NOMO-1 (cell line): ENCODE measurements at regions not wholly inside any gene's neighbourhood (a gene's known extent, or its start where the extent isn't known, plus 50 kb on each side); places are given as distances from the start of the nearest gene placed in this dataset.

ENCODE experiments used
- DNase-seq, 2 experiments: peaks; one replicate each; lab custom pipeline; 2025; ENCODE audit not compliant: unreplicated experiment in 2 of 2; lab: John Stamatoyannopoulos, UW

DNA sequence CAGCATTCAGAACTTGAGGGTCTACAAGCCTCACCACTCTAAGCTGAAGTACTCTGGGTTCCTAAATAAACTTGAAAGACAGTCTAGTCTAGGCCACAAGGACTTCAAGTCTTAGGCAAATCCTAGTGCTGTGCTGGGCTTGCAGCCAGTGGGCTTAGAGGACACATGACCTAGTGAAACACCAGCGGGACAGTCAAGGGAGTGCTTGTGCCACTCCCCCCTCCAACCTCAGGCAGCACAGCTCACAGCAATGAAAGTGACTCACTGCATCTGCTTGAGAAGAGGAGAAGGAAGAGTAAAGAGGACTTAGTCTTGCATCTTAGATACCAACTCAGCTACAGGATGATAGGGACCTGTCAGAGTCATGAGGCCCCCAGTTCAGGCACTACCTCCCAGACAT, 438.1 kb downstream of the IPO8 start:
- DNase-seq: no peak

DNA sequence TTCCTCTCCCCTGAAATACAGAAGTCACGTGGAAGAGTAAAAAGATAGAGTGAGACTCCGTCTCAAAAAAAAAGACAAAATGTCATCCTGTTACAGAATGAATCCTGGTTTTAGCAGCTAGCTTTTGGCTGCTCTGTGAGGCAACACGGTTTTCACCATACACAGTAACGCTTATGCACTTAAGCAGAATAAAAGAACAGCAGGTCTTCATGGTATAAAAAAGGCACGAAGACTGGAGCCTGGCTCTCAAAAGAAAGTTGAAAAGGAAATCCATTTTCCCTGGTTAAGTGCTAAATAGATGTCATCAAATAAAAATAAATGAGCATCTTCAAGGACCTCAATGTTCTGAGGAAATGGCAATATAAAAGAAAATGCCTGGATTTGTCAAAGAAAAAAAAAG, 444.1 kb downstream of the IPO8 start:
- no peak for DNase-seq

DNA sequence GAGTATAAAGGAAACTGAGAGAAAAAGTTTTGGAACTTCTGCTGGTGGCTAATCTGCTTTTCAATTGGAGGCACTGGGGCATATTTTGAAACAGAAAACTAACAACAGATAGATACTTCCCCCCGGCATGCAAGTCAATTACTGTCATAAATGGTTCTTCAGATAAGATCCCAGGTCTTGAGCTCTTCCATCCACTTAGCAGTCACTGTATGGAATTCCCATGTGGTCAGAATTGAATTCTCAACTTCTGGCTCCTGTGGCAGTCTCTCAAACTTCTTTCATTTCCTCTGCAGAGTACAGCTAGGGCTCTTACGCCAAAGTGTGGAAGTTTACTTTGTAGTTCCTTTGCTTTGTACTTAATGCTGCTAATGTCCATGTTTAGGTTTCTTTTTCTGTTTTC, 452.2 kb downstream of the IPO8 start:
- no peak for DNase-seq

DNA sequence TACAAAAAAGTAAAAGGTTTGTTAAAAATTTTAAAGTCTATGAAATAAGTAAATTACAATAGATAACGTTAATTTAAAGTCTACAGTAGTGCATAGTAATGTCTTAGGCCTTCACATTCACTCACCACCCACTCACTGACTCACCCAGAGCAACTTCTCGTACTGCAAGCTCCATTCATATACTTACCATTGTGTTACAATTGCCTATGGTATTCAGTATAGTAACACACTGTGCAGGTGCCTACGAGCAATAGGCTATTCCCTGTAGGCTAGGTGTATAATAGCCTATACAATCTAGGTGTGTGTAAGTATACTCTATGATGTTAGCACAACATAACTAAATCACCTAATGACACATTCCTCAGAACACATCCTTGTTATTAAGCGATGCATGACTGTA, 435.3 kb upstream of the TMTC1 start:
- no peak for DNase-seq

DNA sequence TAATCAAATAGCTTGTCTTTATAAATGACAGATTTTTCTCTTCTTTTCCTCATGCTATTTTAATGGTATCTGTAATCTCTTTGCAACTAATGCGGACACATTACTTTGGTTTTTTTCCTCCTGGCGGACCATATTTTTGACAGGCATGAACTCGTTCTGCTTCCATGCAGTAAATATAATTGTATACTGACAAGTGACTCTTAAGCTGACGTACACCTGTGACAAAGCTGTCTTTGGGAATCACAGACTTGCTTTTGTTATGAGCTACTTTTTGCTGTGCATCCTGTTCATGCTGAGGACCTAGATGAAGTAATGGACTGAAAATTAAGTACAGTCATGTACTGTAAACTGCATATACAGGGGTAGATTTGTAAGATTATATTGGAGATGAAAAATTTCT, 434.3 kb upstream of the TMTC1 start:
- DNase-seq: no peak

DNA sequence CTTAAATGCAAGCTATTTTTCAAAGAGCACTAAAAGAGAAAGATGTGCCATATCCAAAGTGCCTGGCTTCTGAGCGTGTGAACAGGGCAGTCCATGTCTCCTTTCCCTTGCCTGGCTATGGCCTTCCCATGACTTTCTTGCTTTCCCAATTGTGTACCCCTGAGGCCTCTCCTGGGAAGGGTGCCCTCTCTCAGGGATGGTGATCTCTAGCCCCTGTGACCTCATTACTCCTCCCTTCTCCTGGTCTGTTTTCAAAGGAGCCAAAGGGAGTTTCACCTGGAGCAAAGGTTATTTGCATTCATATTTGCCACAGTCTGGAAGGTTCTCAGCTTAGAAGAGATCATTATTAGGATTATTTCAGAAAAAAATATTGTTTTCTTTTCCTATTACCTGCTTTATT, 429.4 kb upstream of the TMTC1 start:
- no peak for DNase-seq

DNA sequence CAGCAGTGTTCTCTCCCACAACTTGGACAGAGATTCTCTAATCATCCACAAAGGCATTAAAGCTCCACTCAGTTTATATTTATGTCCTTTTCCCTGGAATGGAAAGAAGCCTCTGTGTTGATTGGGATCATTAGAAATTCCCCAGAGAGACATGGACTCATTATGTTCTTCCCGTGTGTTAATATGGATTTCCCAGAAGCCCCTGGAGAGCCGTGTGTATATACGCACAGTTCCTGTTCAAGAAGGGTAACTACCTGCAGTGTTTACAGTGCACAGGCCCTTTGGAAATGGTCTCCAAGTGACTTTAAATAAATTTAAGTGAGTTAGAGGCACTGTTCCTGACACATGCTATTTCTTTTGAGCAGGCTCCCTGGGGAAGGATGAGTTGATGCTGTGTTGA, 428.0 kb upstream of the TMTC1 start:
- DNase-seq: no peak

DNA sequence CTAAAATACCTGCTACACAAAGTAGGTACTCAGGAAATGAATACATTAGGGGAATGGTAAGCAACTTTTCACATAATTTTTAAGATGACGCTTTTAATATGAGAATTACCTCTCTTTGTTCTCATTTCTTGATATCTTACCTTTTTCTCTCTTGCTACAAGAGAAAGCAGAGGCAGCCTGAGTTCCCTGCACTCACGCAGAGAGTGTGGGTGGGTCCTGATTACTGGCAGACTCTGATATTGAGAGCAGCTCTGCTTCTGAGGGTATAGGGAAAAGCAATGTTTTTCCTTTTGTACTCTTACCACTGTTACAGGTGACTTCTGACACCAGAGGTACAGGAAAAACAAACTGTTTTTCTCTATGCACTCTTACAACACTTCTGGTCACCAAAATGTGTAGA, 420.2 kb upstream of the TMTC1 start:
- DNase-seq: no peak

DNA sequence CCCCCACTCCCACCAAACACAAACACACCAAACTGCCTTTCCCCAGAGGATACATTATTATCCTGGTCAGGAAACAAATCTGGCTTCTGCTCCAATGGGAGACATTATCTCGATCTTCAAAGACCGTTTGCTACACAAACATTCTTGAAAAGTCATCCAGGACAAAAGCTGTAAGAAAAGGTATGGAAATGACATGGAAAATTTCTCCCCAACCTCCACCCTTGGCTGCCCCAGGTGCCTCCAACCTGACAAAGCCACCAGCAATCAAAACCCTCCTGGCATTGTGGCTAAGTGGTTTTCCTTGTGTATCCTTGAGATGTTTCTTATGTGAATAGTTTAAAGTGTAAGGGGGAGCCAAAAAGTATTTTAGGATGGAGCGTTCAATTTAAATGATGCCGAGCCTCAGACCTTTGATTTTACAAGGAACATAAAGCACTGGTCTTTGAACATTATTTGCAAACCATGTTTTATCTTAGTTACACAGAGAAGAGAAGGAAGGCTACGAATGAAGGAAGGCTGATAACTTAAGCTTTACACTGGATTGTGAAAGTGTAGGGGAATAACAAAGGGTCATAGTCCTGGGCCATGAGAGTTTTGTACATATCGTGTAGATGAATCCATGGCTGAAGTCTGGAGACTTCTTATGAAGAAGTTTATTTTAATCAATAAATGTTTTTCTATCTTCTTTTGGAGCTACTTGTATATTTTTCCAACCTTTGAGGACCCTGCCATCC, 418.9 kb upstream of the TMTC1 start:
- DNase-seq: no peak

DNA sequence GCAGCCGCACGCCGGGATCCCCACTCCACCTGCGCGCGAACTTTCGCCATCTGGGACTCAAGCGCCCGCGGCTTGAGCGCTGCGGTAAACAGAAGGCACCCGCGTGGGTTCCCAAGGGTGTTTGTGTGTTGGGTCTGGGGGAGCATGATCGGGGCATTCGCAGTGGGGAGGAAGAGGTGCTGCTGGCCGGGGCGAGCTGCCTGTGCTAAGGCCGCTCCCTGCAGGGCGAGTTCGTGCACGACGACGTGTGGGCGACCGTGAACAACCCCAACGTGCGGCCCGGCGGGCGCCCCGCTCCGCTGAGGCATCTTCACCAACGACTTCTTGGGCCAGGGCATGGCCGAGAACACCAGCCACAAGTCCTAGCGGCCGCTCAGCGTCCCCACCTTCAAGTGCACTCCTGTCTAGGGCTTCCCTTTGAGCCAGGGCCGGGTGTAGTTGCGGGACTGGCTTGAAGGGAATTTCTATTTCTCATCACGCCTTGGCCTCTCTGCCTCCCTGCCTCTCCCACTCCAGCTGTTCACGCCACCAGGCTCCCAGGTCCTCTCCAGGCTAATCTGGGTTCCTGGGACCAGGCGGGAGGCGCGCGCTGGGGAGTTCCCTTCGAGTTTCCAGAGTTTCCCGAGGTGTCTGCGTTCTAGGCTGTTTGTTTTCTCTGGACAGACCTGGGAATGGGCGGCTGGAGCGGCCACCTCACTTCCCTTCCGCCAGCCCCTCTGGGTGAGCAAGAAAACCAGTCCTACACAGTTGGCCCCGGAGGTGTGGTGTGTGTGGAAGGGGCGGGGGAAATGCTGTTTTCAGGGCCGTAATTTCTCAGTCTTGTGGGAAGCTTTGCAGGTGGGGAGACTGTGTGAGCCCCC, 417.8 kb upstream of the TMTC1 start:
- no peak for DNase-seq

DNA sequence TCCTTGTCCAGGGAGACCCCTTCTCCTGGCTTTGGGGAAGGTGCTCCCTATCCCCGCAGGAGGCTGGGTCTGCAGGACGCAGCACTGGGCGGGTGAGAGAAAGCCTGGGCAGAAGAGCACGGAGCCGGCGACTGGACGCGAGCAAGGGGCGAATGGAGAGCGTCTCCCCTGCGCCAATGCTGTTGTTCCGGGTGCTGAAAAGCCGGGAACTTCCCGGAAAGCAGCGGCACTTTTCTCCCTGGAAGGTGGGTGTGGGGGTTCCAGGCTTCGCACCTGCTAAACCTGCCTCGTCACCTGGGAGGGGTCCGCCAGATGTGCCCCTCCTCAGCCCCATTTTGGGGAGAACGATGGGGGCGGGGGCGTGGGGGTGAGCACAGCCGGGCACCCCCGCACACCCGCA, 417.1 kb upstream of the TMTC1 start:
- DNase-seq: no peak

DNA sequence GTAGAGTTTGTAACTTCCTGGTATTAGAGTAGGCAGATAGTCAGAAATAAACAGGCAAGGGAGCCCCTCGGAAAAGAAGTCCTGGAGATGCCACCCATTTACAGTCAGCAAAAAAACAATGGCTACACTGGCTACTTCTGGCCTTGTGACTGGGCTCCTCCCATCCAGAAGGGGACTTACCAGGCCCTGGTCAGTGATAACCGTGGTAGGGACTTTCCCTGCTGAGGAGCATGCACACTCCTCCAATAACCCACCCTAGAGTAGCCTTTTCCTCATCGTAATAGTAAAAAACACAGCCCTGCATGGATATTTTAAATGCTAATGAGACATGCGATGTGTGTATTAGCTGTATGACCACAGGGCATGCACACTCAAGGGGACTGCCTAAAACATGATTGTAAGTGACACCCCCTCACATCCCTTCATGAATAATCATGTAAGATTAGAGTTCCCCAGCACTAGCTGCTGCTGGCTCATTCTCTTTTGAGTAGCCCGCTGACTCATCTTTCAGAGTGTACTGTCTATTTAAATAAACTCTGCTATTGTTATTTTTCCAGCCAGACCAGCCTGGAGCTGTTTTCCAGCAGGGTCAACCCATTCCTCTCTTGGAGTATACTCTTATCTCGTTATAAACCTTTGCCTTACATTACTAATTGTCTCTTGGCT, 413.8 kb upstream of the TMTC1 start:
- DNase-seq: no peak

DNA sequence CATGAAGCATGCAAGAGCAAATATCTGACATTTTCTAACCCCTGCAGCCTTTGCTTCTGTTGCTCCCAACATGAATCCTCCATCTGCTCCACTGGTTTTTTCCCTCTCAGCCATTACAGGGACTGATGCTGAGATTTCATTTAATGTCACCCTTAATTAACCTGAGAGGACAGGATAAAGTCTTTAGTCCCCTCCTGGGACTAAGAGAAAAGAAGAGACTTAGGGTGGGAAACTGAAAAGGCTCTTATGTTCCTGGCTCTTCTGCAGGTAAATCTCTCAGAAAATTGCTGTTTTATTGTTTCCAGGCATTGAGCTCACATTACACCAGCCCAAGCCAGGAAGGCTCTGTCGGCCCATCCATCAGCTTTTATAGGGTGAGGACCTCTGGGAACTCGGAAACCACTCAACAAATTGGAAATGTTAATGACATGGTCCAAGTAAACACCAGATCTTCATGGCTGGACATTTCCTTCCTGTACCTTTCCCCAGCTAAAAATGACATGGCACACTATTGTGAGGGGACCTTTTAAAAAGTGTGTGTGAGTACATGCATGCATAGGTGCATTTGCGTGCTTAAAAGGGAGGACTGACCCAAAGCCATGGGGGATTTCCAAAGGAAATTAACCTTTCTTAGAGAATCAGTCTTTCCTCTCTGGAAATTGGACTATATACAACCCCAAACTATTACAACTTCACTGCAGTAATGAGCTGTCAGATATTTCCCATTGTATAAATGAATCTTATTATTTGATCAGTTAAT, 408.1 kb upstream of the TMTC1 start:
- no peak for DNase-seq

DNA sequence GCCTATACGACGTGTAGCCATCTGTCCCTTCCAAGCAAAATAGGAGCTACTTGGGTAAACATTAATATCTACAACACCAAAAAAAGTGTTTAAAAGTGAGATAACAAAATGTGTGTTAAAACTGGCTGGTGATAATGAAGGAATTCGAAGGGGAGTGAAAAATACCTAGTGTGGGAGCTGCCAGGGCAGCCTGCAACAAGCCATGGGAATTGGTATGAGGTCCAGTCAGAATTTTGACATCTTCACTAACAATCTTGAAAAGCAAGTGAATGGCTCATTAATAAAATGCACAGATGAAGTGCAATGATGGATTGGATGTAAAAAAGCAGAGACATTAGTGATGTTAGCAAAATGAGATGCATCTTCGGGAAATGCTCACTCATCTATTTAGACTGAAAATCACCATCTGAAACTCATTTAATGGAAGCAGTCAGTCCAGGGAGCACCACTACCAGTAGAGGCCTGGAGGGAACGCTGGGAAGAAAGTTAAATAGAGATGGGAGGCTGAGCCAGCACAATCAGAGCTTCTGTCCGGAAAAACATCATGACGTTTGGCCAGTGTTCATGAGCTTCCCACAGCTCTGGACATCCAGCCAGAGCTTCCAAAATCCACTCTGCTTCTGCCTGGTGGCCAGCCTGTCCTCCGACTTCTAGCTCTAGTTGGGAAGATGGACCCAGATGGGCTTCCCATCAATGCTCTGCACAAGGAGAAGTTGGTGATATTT, 405.0 kb upstream of the TMTC1 start:
- DNase-seq: no peak

DNA sequence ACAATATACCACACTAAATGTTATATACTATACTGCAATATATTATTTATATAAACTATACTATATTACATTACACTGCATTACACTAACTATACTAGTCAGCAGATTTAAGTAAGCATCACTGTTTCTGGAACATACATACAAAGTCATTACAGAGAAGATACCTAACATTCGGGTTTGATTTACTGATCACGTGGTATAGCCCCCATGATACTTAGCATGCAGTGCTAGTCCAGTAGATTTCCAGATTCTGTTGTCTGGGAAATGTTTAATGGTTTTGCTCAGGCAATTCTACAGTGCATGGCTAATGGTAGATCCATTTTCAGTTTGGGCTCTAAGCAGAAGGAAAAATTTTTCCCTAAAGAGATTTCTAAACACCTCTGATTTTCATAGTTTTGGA, 403.7 kb upstream of the TMTC1 start:
- DNase-seq: no peak

DNA sequence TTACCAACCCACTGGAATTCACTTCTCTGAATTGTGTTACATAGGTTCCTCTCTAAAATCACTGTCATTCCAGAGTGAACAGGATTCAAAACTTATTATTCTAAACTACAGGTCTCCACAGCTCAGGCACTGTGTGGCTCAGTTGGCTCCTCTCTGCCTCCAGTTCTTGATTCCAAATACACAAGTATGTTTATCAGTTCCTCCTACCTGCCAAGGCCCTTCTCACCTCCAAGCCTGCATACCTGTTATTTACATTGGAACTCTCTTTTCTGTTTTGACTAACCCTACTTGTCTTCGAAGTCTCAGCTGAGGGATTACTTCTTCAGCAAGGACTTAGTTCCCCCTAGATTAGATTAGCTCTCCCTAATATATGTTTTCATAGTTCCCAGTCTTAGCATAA, 397.6 kb upstream of the TMTC1 start:
- DNase-seq: no peak

DNA sequence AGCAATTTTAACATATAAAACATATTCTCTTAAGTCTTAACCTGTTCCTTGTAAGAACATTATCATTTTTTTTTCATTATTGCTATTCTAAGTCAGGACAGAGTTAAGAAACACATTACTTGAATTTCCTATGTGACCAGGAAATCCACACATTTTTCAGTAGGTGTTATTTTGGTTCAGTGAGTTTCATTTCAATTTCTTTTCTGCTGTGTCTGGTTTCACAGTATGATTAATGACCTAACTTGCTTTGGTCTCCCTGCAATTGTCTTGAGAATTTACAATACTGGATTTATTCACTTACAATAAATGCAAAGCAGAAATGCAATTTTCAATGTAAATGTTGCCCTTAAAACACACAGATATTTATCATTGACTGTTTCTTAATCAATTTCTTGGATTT, 396.9 kb upstream of the TMTC1 start:
- no peak for DNase-seq

DNA sequence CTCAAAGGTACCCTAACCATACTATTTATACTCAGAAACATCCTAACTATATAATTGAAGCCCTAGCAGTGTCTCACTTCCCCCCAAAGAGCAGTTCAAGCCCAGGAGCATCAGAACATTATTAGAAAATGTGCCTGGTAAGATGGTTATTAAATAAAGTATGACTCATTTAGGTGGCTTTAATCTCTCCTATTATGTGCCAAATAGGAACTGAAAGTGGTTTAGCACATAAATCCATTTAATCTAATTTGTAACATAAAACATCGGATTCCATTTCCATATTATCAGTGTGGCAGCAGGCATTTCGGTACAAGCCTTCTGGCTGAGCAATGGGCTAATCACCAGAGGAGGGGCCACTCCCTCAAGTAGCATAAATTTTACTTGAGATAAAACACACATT, 395.2 kb upstream of the TMTC1 start:
- no peak for DNase-seq

DNA sequence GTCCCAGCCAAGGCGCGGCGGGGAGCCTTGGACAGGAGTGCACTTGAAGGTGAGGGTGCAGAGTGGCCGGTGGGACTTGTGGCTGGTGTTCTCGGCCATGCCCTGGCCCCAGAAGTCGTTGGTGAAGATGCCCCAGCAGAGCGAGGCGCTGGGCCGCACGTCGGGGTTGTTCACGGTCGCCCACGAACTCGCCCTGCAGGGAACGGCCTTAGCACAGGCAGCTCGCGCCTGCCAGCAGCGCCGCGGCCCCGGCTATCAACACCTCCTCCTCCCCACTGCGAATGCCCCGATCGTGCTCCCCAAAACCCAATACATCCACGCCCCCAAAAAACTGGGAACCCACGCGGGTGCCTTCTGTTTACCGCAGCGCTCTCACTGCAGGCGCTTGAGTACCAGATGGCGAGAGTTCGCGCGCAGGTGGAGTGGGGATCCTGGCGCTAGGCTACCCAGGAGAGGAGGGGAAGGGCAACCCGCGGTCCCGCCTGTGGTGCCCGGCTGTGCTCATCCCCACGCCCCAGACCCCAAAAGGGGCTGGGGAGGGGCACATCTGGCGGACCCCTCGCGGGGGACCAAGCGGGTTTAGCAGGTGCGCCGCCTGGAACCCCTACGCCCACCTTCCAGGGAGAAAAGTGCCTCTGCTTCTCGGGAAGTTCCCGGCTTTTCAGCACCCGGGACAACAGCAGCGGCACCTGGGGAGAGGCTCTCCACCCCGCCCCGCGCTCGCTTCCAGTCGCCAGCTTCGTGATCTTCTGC, 386.3 kb upstream of the TMTC1 start:
- DNase-seq: no peak
